ENCODE measurements at regions not wholly inside any gene's neighbourhood (a gene's known extent, or its start where the extent isn't known, plus 50 kb on each side); places are given as distances from the start of the nearest gene placed in this dataset.

GRCh38 chr5:122222580-122222979 lies 89.5 kb upstream of the SNCAIP start:
- H3K27me3 ChIP-seq = no peaks in the 10 kb centered on the region
- no peak overlapping the region for H3K4me3 ChIP-seq
- intact Hi-C loops (cut with DNase I) = no loop called here
- H3K9me3 ChIP-seq = no peaks in the 10 kb centered on the region
- DNase-seq = no peak
- no peaks in the 10 kb centered on the region for H3K4me1 ChIP-seq (ENCODE audit: insufficient read depth)
- H3K36me3 ChIP-seq = no peaks in the 10 kb centered on the region
- TF ChIP-seq POLR2A (IDR thresholded peaks at IDR 0.05) (no peak), EP300 (IDR thresholded peaks at IDR 0.05) (no peak)
- TF ChIP-seq, protein P1, sequence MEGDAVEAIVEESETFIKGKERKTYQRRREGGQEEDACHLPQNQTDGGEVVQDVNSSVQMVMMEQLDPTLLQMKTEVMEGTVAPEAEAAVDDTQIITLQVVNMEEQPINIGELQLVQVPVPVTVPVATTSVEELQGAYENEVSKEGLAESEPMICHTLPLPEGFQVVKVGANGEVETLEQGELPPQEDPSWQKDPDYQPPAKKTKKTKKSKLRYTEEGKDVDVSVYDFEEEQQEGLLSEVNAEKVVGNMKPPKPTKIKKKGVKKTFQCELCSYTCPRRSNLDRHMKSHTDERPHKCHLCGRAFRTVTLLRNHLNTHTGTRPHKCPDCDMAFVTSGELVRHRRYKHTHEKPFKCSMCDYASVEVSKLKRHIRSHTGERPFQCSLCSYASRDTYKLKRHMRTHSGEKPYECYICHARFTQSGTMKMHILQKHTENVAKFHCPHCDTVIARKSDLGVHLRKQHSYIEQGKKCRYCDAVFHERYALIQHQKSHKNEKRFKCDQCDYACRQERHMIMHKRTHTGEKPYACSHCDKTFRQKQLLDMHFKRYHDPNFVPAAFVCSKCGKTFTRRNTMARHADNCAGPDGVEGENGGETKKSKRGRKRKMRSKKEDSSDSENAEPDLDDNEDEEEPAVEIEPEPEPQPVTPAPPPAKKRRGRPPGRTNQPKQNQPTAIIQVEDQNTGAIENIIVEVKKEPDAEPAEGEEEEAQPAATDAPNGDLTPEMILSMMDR (IDR thresholded peaks at IDR 0.05) = no peak
- WGBS, 3 donors = 94 to 96% (median 95%) methylated on average over 6 of the region's 6 CpGs
- no peak overlapping the region for H3K27ac ChIP-seq

DNA sequence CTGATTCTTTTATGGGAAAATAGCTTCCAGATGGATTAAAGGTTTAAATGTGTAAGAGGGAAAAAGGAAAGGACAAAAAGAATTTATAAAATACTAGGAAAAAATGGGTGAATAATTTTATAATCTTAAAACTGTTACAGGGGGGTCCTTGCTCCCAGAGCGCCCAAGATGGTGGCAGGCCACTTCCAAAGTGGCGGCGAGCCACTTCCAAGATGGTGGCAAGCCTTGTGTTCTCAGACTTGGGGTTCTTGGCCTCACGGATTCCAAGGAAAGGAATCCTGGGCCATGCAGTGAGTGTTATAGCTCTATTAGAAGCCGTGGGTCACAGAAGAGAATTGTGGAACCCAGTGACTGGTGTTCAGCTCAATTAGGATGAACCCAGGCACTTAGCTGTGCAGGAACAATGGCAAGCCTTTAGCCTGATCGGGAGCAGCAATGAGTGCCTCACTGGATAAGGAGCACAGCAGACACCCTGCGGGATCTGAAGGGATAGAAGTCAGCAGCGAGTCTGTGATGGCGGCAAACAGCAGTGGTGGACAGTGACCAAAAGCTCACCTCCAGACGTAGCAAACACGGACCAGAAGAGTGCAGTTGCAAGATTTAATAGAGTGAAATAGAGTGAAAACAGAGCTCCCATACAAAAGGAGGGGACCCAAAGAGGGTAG lies 83.2 kb upstream of the SNCAIP start:
- TF ChIP-seq POLR2A (IDR thresholded peaks at IDR 0.05) = no peak
- no peak overlapping the region for H3K27ac ChIP-seq
- WGBS, 3 donors = 95 to 97% (median 96%) methylated on average over 11 of the region's 11 CpGs

GRCh38 chr5:122229551-122229950 lies 82.5 kb upstream of the SNCAIP start:
- H3K27ac ChIP-seq = no peak overlapping the region
- TF ChIP-seq EP300 (IDR thresholded peaks at IDR 0.05) = no peak
- TF ChIP-seq, protein P1 (IDR thresholded peaks at IDR 0.05) = no peak
- TF ChIP-seq POLR2A (IDR thresholded peaks at IDR 0.05) = no peak
- H3K27me3 ChIP-seq = no peaks in the 10 kb centered on the region
- no peaks in the 10 kb centered on the region for H3K9me3 ChIP-seq
- H3K36me3 ChIP-seq = no peaks in the 10 kb centered on the region
- H3K4me3 ChIP-seq = no peak overlapping the region
- peaks cover 2% of the 10 kb centered on the region for H3K4me1 ChIP-seq (ENCODE audit: insufficient read depth)
- DNase-seq = no peak
- 92 to 96% (median 95%) methylated on average over 5 of the region's 5 CpGs for WGBS, 3 donors
- intact Hi-C loops (cut with DNase I) = no loop called here

More for the DNA sequence above, 83.2 kb upstream of the SNCAIP start:
- H3K4me1 ChIP-seq (ENCODE audit: insufficient read depth) = no peaks in the 10 kb centered on the region
- H3K27me3 ChIP-seq = no peaks in the 10 kb centered on the region
- no peaks in the 10 kb centered on the region for H3K9me3 ChIP-seq
- intact Hi-C loops (cut with DNase I) = no loop called here
- H3K36me3 ChIP-seq = no peaks in the 10 kb centered on the region
- H3K4me3 ChIP-seq = no peak overlapping the region
- no peak for DNase-seq

GRCh38 chr5:122236270-122237040 lies 75.6 kb upstream of the SNCAIP start:
- H3K27ac ChIP-seq = no peak overlapping the region

More at GRCh38 chr5:122236270-122237040, 75.6 kb upstream of the SNCAIP start:
- Histone ChIP-seq H3K36me3 (no peaks in the 10 kb centered on the region), H3K4me1 (ENCODE audit: insufficient read depth) (peaks cover 6% of the 10 kb centered on the region), H3K9me3 (no peaks in the 10 kb centered on the region), H3K4me3 (no peak overlapping the region), H3K27me3 (no peaks in the 10 kb centered on the region)
- intact Hi-C loops (cut with DNase I) = no loop called here
- no peak for DNase-seq
- TF ChIP-seq POLR2A (IDR thresholded peaks at IDR 0.05) = no peak
- no peak for TF ChIP-seq EP300 (IDR thresholded peaks at IDR 0.05)
- TF ChIP-seq, protein P1 (IDR thresholded peaks at IDR 0.05) = no peak
- WGBS, 3 donors = 86 to 93% (median 92%) methylated on average over 2 of the region's 2 CpGs

Data from ovary (tissue), 7 donors.